NB4 (cell line): ENCODE measurements at regions not wholly inside any gene's neighbourhood (a gene's known extent, or its start where the extent isn't known, plus 50 kb on each side); places are given as distances from the start of the nearest gene placed in this dataset.
"Not testable (repeated sequence)": the region's sequence is repeated elsewhere in the genome, so short reads cannot be mapped to it uniquely, and the experiment has no call there.

Experiments
- DNase-seq: peaks from one replicate; pipeline ENCODE4 v3.0.0; 2010; ENCODE audit warnings: low read depth
- H3K4me3 ChIP-seq: one replicate; pipeline ENCODE4 v1.5.1; 2011; ENCODE audit warnings: mild to moderate bottlenecking, low read depth, low read length, moderate library complexity
- CTCF ChIP-seq: IDR thresholded peaks from one replicate; pipeline ENCODE4 v1.5.1; 2012; ENCODE audit warnings: low read depth, low read length
- MAX ChIP-seq: IDR thresholded peaks from 2 replicates; pipeline ENCODE4 v1.6.1; 2011; ENCODE audit warnings: low read depth, low read length
- MYC ChIP-seq: IDR thresholded peaks from 2 replicates; pipeline ENCODE4 v1.6.1; 2011; ENCODE audit warnings: low read depth, low read length
- POLR2A ChIP-seq: IDR thresholded peaks from 2 replicates; pipeline ENCODE4 v1.6.1; 2011; ENCODE audit warnings: mild to moderate bottlenecking; ENCODE audit not compliant: insufficient read length; ENCODE audit errors: extremely low read depth

GRCh38 chr7:106713452-106713851 is 52.5 kb upstream of the CCDC71L start:
- DNase-seq: not testable (repeated sequence)

GRCh38 chr7:106714590-106715442 is 53.9 kb upstream of the CCDC71L start:
- H3K4me3 ChIP-seq, DNase-seq: not testable (repeated sequence)

More at GRCh38 chr7:106713452-106713851, 52.5 kb upstream of the CCDC71L start:
- not testable (repeated sequence) for H3K4me3 ChIP-seq

GRCh38 chr7:106715730-106716129 is 54.8 kb upstream of the CCDC71L start:
- no peak for DNase-seq
- TF ChIP-seq POLR2A (no peak), MAX (no peak), MYC (no peak), CTCF (no peak)
- H3K4me3 ChIP-seq: no peak overlapping the region

- no peak for DNase-seq
- H3K4me3 ChIP-seq: no peak overlapping the region
- no peak for TF ChIP-seq POLR2A
- no peak for TF ChIP-seq MYC
- TF ChIP-seq MAX: no peak
- no peak for TF ChIP-seq CTCF
Observed at GRCh38 chr7:106717254-106717954, 56.4 kb upstream of the CCDC71L start.

- peak; percentile 97 for DNase-seq
- TF ChIP-seq POLR2A (no peak), CTCF (no peak), MYC (peak; percentile 91), MAX (peak; percentile 97)
- no peak overlapping the region for H3K4me3 ChIP-seq
Observed at GRCh38 chr7:106717955-106718871, 57.3 kb upstream of the CCDC71L start.

- TF ChIP-seq POLR2A (no peak), MYC (no peak), CTCF (no peak), MAX (no peak)
- H3K4me3 ChIP-seq: no peak overlapping the region
- peak; percentile 40 for DNase-seq
Observed at GRCh38 chr7:106720641-106721040, 59.7 kb upstream of the CCDC71L start.
